ENCODE measurements at regions not wholly inside any gene's neighbourhood (a gene's known extent, or its start where the extent isn't known, plus 50 kb on each side); places are given as distances from the start of the nearest gene placed in this dataset.
"Not testable (repeated sequence)": the region's sequence is repeated elsewhere in the genome, so short reads cannot be mapped to it uniquely, and the experiment has no call there.

GRCh38 chr3:125682610-125683009 is 87.3 kb upstream of the OSBPL11 start:
- TF ChIP-seq EZH2phosphoT487 (IDR thresholded peaks at IDR 0.05; ENCODE audit: insufficient read depth, low read depth); EZH2 (IDR thresholded peaks at IDR 0.05; ENCODE audit: insufficient read depth, poor library complexity, severe bottlenecking): not testable (repeated sequence)

Data from GM23248 (cell line).